C4-2B (cell line): ENCODE measurements at regions not wholly inside any gene's neighbourhood (a gene's known extent, or its start where the extent isn't known, plus 50 kb on each side); places are given as distances from the start of the nearest gene placed in this dataset.

Experiments used
- ZFX ChIP-seq: fragments of 450-650 bp; IDR thresholded peaks from 2 replicates; pipeline ENCODE4 v1.6.1; 2017
- TF ChIP-seq, protein P1 (sequence below): fragments of 450-650 bp; conservative IDR thresholded peaks from 2 replicates; pipeline ENCODE4 v1.5.1; 2017; ENCODE audit warnings: mild to moderate bottlenecking

DNA sequence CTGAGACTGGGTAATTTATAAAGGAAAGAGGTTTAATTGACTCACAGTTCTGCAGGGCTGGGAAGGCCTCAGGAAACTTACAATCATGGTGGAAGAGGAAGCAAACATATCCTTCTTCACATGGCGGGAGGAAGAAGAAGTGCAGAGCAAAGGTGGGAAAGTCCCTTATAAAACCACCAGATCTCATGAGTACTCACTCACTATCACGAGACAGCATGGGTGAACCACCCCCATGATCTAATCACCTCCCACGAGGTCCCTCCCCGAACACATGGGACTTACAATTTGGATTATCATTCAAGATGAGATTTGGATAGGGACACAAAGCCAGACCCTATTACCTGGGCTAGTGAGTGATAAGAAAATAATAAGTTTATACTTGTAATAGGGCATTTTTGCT lies 70.6 kb upstream of the HS3ST2 start:
- TF ChIP-seq, protein P1, sequence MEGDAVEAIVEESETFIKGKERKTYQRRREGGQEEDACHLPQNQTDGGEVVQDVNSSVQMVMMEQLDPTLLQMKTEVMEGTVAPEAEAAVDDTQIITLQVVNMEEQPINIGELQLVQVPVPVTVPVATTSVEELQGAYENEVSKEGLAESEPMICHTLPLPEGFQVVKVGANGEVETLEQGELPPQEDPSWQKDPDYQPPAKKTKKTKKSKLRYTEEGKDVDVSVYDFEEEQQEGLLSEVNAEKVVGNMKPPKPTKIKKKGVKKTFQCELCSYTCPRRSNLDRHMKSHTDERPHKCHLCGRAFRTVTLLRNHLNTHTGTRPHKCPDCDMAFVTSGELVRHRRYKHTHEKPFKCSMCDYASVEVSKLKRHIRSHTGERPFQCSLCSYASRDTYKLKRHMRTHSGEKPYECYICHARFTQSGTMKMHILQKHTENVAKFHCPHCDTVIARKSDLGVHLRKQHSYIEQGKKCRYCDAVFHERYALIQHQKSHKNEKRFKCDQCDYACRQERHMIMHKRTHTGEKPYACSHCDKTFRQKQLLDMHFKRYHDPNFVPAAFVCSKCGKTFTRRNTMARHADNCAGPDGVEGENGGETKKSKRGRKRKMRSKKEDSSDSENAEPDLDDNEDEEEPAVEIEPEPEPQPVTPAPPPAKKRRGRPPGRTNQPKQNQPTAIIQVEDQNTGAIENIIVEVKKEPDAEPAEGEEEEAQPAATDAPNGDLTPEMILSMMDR: no peak
- TF ChIP-seq ZFX: no peak
